SK-N-SH (cell line): ENCODE measurements at regions not wholly inside any gene's neighbourhood (a gene's known extent, or its start where the extent isn't known, plus 50 kb on each side); places are given as distances from the start of the nearest gene placed in this dataset.

Experiments used
- POLR2AphosphoS5 ChIP-seq: IDR thresholded peaks from 2 replicates; pipeline ENCODE4 v1.6.1; 2012; ENCODE audit warnings: low read depth, low read length
- SIN3A ChIP-seq: IDR thresholded peaks from 2 replicates; pipeline ENCODE4 v1.6.1; 2012; ENCODE audit warnings: low read depth, mild to moderate bottlenecking, low read length, moderate library complexity, borderline replicate concordance
- TF ChIP-seq, protein P1 (sequence below): fragments of 200-600 bp; sonication (generic); IDR thresholded peaks from 2 replicates; pipeline ENCODE4 v1.6.1; 2017; ENCODE audit warnings: antibody characterized with exemption, mild to moderate bottlenecking, moderate library complexity

DNA sequence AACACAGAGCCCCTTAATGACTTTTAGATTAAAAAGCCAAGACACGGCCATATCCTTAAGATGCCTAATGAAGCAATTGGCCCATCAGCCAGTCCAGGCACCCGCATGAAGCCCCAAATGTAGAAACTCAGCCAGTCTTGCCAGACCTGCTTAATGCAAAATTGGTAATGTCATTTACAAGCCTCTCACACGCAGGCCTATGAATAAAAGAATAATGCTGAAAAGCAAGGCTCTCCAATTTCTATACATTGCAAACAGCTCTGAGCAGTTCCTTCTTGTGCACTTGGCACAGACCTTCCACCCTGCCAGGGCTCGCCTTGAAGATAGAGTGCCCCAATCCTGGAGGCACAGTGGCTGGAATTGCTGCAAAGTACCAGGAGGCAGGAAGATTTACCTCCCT lies 498.9 kb downstream of the NPHP4 start:
- no peak for TF ChIP-seq POLR2AphosphoS5
- TF ChIP-seq SIN3A = no peak
- TF ChIP-seq, protein P1, sequence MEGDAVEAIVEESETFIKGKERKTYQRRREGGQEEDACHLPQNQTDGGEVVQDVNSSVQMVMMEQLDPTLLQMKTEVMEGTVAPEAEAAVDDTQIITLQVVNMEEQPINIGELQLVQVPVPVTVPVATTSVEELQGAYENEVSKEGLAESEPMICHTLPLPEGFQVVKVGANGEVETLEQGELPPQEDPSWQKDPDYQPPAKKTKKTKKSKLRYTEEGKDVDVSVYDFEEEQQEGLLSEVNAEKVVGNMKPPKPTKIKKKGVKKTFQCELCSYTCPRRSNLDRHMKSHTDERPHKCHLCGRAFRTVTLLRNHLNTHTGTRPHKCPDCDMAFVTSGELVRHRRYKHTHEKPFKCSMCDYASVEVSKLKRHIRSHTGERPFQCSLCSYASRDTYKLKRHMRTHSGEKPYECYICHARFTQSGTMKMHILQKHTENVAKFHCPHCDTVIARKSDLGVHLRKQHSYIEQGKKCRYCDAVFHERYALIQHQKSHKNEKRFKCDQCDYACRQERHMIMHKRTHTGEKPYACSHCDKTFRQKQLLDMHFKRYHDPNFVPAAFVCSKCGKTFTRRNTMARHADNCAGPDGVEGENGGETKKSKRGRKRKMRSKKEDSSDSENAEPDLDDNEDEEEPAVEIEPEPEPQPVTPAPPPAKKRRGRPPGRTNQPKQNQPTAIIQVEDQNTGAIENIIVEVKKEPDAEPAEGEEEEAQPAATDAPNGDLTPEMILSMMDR = no peak
